Activated CD4-positive, alpha-beta T cell treated with anti-CD3 and anti-CD28 coated beads, Interleukin-2, Interleukin-4, amounts not matched to agents 100 ng/mL and 50 ng/mL, durations not matched to agents 16 hours and 8 hours (primary cell): ENCODE measurements at regions not wholly inside any gene's neighbourhood (a gene's known extent, or its start where the extent isn't known, plus 50 kb on each side); places are given as distances from the start of the nearest gene placed in this dataset.
"Not testable (repeated sequence)": the region's sequence is repeated elsewhere in the genome, so short reads cannot be mapped to it uniquely, and the experiment has no call there.

Source experiments
- DNase-seq: peaks from one replicate; pipeline ENCODE4 v3.0.0-alpha.2; 2020; ENCODE audit warnings: low spot score

DNA sequence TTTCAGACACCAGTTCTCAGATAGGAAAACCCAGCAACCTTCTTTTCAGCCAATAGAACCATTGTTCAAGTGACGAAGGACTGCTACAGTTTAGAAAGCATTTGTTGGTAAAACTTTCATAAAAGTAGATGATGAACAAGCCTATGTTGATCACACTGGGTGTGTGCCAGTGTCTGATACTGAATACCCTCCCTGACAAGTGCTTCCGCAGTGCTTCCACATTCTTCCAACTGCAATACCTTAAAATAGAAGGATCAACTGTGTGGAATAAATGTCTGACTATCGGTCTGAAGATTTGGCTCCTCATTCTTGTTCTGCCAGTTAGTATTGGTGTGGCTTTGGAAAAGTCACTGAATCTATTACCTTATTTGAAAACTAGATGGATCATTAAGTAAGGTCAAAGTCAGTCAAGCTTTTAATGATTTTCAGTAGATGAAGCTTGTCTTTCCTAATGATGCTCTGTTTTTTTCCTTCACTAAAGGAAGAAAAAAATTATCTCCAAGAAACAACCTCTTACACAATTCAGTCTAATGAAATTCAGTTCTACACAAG lies 479.4 kb upstream of the CBLB start:
- DNase-seq, result no peak

DNA sequence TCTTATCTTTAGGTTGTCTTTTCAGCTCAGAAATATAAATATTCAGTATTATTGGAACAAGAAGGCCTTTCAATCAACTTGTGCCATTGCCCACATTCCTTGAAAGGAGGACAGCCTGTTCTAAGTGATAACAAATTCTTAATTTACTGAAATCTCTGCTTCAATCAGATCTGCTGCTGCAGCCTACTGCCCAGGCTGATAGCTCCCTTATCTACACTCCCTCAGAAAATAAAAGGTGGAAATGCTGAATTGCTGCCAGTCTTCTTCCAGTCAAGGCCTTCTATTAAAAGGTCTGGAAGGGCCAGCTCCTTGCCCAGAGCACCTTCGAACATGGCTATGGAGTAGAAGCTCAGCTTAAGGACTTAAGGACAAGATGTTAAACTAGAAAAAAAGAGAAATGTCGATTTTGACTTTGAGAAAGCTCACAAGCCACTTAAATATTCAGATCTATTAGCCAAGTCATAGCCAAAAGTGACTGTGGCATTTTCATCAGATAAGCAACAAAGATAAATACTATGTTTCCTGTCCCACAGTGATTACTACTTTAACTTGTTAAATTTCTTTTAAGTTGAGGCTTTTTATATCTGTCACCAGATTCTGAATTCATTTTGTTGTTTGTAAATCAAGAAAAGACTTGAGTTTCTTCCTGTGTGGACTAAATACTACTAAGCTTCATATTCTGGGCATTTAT lies 480.5 kb upstream of the CBLB start:
- DNase-seq, result no peak

DNA sequence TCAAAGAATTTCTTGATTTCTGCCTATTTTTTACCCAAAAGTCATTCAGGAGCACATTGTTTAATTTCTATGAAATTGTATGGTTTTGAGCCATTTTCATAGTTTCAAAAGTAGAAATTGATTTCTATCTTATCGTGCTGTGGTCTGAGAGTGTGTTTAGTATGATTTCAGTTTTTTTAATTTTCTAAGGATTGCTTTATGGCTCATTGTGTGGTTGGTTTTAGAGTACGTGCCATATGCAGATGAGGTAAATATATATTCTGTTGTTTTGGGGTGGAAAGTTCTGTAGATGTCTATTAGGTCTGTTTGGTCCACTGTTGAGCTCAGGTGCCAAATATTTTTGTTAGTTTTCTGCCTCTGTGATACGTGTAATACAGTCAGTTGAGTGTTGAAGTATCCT lies 487.1 kb upstream of the CBLB start:
- DNase-seq, result no peak

DNA sequence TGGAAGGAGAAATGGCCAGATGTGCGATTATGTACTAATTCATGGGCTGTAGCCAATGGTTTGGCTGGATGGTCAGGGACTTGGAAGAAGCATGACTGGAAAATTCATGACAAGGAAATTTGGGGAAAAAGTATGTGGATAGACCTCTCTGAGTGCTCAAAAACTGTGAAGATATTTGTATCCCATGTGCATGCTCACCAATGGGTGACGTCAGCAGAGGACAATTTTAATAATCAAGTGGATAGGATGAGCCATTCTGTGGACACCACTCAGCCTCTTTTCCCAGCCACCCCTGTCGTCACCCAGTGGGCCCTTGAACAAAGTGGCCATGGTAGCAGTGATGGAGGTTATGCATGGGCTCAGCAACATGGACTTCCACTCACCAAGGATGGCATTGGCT lies 490.9 kb upstream of the CBLB start:
- no peak for DNase-seq

DNA sequence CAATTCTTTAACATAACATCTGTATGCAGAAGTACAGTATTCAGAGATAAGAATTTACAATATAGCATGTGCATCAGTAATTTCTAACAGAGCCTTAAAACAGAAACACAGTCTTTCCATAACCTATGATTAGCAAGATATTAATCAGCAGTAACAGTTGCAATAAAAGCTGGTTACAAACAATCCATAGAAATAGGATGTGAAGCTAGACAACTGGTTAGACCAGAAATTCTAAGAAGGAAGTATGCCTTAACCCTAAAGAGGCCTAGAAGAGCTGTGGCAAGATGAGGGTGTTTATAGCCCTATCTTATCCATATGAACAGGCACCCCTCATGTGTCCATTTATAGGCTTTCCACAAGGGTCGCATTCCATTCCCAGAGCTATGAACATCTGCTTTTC lies 492.1 kb upstream of the CBLB start:
- not testable (repeated sequence) for DNase-seq

DNA sequence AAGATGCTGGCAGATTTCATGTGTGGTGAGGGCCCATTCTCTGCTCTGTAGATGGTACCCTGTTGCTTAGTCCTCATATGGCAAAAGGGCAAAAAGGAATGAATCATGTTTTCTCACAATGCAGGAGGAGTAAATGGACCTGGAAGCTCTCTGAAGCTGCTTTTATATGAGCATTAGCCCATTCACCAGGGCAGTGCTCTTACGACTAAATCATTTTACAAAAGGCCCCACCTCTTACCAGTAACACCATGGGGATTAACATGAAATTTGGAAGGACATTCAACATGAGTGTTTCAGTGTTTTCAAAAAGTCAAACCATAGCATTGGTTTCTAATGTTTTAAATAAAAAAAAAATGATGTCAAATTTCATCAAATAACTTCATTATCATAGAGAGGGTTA lies 495.7 kb upstream of the CBLB start:
- DNase-seq, result no peak

DNA sequence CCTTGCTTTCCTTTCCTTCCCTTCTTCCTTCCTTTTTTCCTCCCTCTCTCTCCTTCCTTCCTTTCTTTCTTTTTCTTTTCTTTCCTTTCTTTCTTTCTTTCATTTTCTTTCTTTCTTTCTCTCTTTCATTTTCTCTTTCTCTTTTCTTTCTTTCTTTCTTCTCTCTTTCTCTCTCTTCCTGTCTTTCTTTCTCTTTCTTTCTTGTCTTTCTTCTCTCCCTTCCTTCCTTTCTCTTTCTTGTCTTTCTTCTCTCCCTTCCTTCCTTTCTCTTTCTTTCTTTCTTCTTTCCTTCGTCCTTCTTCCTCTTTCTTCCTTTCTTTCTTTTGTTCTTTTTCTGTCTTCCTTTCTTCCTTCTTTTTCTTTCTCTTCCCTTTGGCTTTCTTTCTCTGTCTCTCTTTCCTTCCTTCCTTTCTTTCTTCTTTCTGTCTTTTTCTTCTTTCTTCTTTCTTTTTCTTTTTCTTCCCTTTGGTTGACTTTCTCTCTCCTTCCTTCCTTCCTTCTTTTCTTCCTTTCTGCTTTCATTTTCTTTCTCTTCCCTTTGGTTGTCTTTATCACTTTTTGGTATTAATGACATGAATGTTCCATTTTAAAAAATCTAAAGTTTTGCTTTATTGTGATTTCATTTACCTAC lies 496.4 kb upstream of the CBLB start:
- no peak for DNase-seq

DNA sequence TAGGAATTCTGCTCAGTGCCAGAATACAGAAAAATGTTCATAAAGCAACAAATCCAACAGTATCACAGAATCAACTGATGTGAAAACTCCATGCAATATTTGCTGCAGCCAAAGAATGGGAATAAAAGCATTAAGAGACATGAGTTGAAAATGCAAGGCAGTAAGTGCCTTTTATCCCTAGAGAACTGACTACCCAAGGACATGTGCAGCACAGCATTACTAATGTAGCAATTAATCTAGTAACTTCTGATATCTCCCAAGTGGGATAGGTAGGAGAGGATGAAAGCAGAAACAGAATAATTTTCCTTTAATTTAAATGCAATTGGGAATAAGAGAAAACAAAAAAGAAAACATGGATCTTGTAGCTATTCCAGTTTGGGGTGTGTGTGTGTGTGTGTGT lies 497.5 kb upstream of the CBLB start:
- no peak for DNase-seq

DNA sequence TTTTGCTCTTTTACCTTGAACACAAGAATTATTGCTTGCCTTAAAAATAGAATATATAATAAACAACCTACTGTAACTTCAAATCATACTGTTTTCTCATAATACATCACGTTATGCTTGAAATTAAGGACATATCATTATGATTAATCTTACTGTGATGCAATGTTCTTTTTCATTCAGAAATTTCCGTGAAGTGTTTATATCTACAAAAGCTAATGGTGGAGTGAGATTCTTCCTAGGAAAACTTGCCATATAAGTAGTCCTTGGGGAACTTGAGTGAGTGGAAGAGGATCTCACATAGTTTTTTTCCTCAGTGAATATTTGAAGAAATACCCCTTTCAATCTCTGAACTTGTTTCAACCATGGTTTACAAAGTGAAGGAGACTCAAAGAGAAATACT lies 498.7 kb upstream of the CBLB start:
- no peak for DNase-seq

DNA sequence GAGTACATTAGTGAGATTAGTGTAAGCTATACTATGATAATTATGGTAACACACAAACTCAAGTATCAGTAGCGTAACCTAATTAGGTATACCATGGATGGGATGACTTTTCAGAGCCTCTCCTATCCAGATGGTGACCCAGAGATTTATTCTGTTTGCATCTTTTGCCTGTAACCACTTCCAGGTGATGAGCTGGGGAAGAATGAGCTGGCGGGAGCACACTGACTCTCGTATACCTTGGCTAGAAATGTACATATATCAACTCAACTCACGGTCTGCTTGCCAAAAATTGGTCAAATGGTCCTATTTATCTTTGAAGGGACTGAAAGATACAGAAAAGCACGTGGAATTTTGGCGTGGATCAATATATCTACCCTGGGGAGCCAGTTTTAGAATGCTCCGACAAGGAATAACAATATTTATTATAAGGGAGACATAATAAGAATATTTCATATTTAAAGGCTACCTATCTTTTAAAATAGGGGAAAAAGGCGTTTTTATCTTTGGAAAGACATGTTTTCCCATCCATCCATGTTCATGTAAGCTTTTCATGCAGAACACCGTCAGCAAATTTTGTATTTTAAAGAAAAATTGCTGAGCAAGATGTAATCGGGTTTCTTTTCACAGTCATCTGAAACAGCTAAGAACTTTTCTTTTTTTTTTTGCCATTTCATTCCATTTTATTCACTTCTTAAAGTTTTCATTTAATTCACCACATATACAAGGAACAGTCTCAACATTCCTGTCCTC lies 502.6 kb upstream of the CBLB start:
- DNase-seq, result no peak

DNA sequence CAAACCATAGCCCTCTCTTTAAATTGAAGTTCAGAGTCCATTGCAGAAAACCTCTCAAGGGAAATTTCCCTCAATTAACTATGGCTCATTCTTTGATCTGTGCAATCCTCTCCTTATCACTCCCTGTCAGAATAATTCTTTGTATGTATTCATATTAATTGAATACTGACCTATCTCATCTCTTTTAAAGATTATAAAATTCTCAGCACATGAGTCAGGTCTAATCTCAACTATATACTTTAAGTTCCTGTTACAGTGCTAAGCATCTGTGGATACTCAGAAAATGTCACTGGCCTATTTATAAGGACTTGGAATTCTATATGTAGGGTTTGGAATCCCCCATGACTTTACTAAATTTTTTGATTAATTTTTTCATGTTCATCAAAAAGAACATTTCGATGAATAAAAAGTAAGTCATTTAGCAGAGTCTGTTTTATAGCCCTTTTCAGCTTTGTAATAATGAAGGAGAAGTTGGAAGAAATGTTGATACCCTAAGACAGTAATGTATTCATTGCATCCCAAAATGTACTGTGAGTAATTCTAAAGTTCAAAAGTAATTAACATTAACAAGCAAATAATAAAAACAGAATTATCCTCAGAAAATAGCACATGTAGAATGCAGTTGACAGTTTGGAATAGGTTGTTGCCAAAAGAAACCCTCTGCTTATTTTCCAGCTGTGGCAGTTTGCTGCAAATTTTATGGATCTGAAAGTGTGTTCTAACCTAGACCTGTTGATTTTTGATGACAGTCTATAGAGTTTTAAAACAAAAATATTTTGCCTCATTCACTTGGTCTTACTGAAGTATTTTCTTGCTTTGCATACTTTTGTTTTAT lies 503.4 kb upstream of the CBLB start:
- DNase-seq, result no peak

DNA sequence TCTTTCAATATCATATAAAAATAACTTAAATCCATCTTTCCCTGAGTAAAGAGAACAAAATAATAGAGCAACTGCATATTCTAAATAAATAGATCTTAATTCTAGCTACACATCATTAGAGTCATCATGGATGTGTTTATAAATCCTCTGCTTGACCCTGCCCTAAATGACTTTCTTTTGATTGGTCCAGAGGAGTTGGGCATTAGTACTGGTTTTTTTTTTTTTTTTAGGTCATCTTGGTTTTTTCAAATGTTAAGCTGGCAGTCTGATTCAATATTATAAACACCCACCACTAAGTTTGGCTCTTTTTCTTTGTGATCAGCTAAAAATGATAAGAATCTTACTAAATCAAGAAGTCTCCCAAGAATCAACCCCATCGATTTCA lies 504.0 kb upstream of the CBLB start:
- DNase-seq, result no peak

DNA sequence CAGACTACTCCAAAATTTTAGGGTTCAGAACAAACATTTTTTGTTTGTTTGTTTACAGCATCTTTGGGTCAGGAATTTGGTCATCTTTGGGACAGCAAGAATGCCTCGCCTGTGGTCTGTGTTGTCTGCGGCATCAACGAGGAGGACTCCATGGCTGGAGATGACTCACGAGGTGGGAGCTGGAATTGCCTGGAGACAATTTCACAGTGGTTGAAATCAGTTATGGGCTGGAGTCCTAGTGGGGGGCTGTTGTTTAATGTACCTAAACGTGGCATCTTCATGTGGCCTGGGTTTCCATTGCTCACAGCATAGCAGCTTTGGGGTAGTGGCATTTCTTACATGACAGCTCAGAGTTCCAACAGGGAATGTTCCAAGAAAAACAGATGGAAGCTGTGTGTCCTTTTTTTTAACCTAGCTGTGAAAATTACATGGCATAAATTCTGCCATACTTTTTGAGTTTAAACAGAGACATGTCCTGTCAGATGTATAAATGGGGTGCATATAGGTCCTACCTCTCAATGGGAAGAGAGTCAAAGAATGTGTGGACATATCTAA lies 507.3 kb upstream of the CBLB start:
- DNase-seq, result no peak

DNA sequence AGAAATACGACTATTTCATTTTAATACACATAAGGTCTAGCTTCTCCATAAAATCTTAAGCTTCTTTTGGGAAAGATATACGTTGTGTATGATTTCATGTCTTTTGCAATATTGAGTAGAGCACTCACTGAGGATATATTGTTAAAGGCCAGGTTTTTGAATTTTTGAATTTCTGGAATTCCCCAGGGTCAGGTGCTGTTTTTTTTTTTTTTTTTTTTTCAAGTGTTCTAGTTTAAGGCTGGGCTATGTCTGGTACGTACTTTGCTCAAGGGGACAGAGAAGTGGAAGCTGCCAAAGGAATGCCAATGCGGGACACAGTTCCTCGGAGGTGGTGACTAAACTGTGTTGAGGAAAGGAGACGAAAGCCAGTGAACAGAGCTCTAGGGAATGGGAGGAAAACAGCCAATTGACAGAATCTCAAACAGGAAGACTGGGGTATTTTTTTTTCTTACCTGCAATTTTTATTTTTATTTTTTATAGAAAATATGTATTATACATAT lies 510.5 kb upstream of the CBLB start:
- no peak for DNase-seq

DNA sequence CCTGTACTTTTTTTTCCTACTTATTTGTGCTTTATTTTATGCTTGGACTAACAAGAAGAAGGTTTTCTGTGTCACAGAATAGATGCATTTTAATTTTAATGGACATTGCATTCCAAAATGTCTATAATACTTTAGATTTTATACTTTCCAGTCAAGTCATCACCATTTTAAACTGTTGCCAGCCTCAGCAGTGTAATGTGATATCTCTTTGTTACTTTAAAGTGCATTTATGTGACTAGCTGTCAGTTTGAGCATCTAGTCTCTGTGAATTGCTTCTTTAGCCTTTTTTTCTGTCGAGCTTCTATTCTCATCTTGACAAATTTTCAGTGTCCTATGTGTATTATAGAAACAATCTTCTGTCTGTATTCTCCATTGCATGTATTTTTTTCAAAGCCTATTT lies 511.4 kb upstream of the CBLB start:
- no peak for DNase-seq

DNA sequence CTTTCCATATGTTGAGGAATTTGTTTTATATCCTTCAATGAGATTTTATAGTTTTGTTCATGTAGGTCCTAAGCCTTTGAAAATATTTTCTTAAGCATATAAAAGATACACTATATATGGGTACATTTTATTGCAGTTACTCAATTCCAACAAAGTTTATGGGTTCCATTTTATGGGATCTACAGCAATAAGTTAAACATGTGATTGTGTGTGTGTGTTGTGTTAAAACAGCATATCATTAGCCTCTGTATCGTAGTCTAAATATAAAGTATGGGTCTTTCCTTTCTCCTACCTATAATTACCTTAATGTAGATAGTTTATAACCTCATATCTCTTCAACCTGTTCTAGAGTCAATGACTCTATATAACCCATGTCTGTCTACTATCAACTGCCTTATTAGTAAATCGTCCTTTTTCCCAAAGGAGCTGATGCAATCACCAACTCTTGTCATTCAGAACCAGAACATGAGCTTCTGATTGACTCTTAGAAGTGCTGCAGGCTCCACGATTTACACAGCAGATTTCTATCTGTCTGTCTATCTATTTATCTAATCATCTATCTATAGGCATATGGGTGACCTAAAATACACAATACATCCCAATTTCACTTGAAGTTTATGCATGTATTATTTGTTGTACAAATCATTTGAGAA lies 512.6 kb upstream of the CBLB start:
- DNase-seq, result no peak

DNA sequence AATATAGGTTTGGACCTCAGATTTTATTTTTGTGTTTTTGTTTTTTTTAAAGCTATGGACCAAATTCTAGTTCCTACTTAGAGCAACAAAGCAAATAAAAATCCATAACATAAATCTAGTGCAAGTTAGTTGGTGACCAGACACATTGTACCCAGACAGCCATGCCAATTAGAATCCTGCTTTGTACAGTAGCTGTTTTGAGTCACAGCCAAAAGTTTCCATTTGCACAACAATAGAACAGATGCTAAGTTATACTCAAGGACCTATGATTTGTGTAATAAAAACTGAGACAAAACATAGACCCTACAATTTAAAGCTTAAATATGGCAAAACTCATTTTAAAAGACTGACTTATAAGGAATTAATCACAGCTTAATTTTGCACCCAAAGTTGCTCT lies 513.1 kb upstream of the CBLB start:
- DNase-seq, result no peak

DNA sequence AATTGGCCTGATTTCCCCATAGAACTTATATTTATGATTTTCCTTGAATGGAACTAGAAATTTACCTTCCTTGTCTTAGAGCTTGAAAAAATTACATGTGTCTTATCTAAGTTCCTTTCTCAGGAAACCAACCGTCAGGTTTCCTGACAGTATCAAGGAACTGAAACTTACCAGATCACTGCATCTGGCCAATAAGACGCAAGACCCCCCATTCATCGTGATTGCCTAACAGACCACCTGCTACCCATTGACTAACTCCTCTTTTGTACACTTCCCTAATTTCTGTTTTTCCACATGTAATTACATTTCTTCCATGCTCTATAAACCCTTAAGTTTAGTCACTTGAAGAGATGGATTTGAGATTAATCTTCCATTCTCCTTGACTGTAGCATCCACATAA lies 517.2 kb upstream of the CBLB start:
- no peak for DNase-seq

DNA sequence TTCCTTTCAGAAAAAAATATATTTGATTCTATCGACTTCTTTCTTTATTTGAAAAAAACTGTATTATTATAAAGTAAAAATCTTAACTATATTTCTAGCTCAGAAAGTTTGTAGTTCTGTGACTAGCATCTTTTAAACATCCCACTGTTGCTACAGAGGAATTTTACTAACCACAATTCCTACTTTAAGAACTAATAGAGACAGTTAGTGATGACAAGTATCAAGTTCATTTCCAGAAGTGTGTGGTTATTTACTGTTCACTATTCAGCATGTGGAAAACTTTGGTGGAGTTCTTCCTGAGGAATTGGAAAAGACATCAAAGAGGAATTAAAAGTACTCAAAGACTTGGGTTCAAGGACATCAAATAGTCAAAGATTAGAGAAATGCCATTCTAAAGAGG lies 524.1 kb upstream of the CBLB start:
- no peak for DNase-seq

DNA sequence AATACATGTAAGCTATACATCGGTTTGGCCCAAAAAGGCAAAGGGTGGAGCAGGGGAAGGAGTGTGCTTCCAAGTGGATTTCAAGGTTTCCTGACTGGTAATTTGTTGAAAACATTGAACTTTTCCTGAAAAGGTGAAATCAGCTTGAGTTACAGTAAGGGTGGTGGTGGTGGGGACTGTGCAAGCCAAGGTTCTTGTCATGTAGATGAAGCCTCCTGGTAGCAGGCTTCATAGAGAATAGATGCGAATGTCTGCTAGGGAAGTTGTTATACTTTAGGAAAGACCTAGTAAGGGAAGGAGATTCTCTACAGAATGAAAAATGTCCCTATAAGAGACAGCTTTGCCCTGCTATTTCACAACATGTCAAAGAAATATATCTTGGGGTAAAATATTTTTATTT lies 528.2 kb upstream of the CBLB start:
- no peak for DNase-seq

DNA sequence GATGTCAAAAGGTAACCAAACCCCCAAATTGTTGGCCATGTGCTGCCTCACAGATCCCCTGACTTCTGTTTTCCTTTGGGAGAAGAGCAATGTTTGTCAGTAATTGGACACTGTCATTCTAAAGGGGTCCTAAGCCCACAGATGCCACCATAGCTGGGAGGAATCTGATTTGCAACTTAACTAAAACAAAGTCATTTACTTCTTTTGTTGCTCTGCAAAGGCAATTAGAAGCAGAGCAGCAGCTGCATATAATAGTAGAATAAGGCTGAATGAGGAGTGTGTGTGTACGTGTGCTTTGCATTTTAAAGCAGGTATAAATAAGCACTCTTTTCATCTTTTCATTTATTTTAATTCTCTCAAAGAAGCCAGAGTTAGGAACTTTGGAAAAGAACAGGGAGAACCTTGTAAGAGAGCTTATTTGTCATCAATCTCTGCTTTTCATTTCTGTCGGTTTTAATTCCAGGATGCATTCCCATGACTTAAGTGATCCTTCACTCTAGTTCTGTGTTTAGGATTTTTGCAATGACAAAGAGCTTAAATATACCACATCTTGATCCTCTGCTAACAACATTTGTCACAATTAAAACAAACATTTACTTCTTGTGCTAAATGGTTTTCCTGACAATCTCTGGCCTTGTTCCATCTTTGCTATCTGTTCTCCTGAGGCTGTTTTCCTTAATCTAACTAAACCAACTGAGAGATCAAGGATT lies 530.2 kb upstream of the CBLB start:
- no peak for DNase-seq
